ENCODE measurements at regions not wholly inside any gene's neighbourhood (a gene's known extent, or its start where the extent isn't known, plus 50 kb on each side); places are given as distances from the start of the nearest gene placed in this dataset.

DNA sequence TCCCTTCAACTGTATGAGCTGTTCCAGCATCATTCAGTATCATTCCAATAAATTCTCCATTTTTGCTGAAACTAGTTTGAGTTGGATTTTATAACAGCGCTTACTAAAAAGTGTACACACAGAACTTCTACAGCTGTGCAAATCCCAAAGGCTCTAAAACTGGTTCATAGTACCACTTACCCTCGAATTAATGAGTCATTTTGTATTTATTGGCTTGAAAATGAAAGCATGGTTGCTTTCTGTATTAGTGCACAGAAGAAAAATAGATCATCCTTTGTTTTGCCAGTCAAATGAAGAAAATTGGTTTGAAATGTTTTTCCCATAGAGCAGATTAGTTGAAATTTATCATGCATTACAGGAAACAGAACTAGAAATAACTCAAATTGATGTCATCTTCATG lies 268.3 kb upstream of the CPNE8 start:
- H3K27me3 ChIP-seq (replicated peaks; ENCODE audit: insufficient read depth, low read depth, low read length, poor library complexity) = no peaks in the 10 kb centered on the region
- H3K36me3 ChIP-seq (ENCODE audit: insufficient read depth, low read length, poor library complexity, severe bottlenecking) = no peaks in the 10 kb centered on the region
- H3K4me1 ChIP-seq (ENCODE audit: insufficient read depth, low read length, poor library complexity, severe bottlenecking) = peaks cover 16% of the 10 kb centered on the region
- no peak for DNase-seq (ENCODE audit: low spot score)
- intact Hi-C loops (cut with micrococcal nuclease; ENCODE audit: unreplicated experiment) = no loop called here
- no TSS peak for BruUV-seq (replicated peaks)
- POLR2A ChIA-PET (ENCODE audit: low non-redundant PET) = no interaction called here
- no peak overlapping the region for H3K27ac ChIP-seq (ENCODE audit: low read depth, low read length, poor library complexity, severe bottlenecking)
- CTCF ChIA-PET = no interaction called here
- H3K9me3 ChIP-seq (ENCODE audit: low read depth, low read length, poor library complexity, severe bottlenecking) = no peaks in the 10 kb centered on the region
- no peak overlapping the region for H3K4me3 ChIP-seq (ENCODE audit: low read depth, low read length, poor library complexity, severe bottlenecking)
- TF ChIP-seq, protein P1, sequence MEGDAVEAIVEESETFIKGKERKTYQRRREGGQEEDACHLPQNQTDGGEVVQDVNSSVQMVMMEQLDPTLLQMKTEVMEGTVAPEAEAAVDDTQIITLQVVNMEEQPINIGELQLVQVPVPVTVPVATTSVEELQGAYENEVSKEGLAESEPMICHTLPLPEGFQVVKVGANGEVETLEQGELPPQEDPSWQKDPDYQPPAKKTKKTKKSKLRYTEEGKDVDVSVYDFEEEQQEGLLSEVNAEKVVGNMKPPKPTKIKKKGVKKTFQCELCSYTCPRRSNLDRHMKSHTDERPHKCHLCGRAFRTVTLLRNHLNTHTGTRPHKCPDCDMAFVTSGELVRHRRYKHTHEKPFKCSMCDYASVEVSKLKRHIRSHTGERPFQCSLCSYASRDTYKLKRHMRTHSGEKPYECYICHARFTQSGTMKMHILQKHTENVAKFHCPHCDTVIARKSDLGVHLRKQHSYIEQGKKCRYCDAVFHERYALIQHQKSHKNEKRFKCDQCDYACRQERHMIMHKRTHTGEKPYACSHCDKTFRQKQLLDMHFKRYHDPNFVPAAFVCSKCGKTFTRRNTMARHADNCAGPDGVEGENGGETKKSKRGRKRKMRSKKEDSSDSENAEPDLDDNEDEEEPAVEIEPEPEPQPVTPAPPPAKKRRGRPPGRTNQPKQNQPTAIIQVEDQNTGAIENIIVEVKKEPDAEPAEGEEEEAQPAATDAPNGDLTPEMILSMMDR (conservative IDR thresholded peaks at IDR 0.05; ENCODE audit: low read depth, low read length) = no peak
- TF ChIP-seq EZH2 (IDR thresholded peaks at IDR 0.05; ENCODE audit: borderline replicate concordance, low read depth, low read length, poor library complexity, severe bottlenecking) = no peak

GRCh38 chr12:39165338-39165737 lies 259.9 kb upstream of the CPNE8 start:
- Histone ChIP-seq H3K36me3 (ENCODE audit: insufficient read depth, low read length, poor library complexity, severe bottlenecking) (no peaks in the 10 kb centered on the region), H3K4me1 (ENCODE audit: insufficient read depth, low read length, poor library complexity, severe bottlenecking) (no peaks in the 10 kb centered on the region), H3K27me3 (replicated peaks; ENCODE audit: insufficient read depth, low read depth, low read length, poor library complexity) (no peaks in the 10 kb centered on the region), H3K27ac (ENCODE audit: low read depth, low read length, poor library complexity, severe bottlenecking) (no peak overlapping the region), H3K9me3 (ENCODE audit: low read depth, low read length, poor library complexity, severe bottlenecking) (no peaks in the 10 kb centered on the region), H3K4me3 (ENCODE audit: low read depth, low read length, poor library complexity, severe bottlenecking) (no peak overlapping the region)
- ChIA-PET POLR2A (ENCODE audit: low non-redundant PET) (no interaction called here), CTCF (no interaction called here)
- TF ChIP-seq, protein P1 (conservative IDR thresholded peaks at IDR 0.05; ENCODE audit: low read depth, low read length) = no peak
- TF ChIP-seq EZH2 (IDR thresholded peaks at IDR 0.05; ENCODE audit: borderline replicate concordance, low read depth, low read length, poor library complexity, severe bottlenecking) = no peak
- DNase-seq (ENCODE audit: low spot score) = no peak
- no TSS peak for BruUV-seq (replicated peaks)
- intact Hi-C loops (cut with micrococcal nuclease; ENCODE audit: unreplicated experiment) = no loop called here

DNA sequence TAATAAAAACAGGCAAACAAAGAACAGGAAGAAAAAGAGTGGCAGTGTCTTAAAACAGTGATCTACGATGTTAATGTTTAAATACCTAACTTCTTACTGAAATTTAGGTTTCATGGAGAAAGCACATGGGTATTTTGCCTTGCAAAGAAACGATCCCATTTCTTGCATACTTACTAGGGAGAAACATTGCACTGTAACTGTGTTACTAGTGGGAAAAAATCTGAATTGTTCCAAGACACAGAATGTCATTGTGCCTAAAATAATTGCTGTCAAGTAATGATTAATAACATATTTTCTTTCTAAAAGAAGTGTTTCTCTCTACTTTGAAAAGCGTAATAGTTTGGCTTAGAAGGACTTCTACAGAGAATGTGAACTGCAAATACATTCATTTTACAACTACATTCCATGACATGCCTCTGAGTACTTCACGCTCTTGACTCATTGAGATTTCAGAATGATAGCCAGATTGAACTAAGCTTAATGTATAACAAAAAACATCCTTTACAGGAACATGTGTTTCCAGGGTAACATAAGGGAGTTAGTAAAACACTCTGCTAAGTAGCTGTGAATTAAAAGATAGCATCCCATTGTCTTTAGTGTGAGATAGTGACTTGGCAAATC lies 256.2 kb upstream of the CPNE8 start:
- DNase-seq (ENCODE audit: low spot score) = no peak
- POLR2A ChIA-PET (ENCODE audit: low non-redundant PET) = no interaction called here
- TF ChIP-seq, protein P1 (conservative IDR thresholded peaks at IDR 0.05; ENCODE audit: low read depth, low read length) = no peak
- TF ChIP-seq EZH2 (IDR thresholded peaks at IDR 0.05; ENCODE audit: borderline replicate concordance, low read depth, low read length, poor library complexity, severe bottlenecking) = no peak
- no peak overlapping the region for H3K27ac ChIP-seq (ENCODE audit: low read depth, low read length, poor library complexity, severe bottlenecking)
- no peaks in the 10 kb centered on the region for H3K36me3 ChIP-seq (ENCODE audit: insufficient read depth, low read length, poor library complexity, severe bottlenecking)
- no peaks in the 10 kb centered on the region for H3K9me3 ChIP-seq (ENCODE audit: low read depth, low read length, poor library complexity, severe bottlenecking)
- no peaks in the 10 kb centered on the region for H3K4me1 ChIP-seq (ENCODE audit: insufficient read depth, low read length, poor library complexity, severe bottlenecking)
- CTCF ChIA-PET = no interaction called here
- BruUV-seq (replicated peaks) = no TSS peak
- H3K27me3 ChIP-seq (replicated peaks; ENCODE audit: insufficient read depth, low read depth, low read length, poor library complexity) = no peaks in the 10 kb centered on the region
- intact Hi-C loops (cut with micrococcal nuclease; ENCODE audit: unreplicated experiment) = no loop called here
- no peak overlapping the region for H3K4me3 ChIP-seq (ENCODE audit: low read depth, low read length, poor library complexity, severe bottlenecking)
